HG03159 (cell line): ENCODE measurements at regions not wholly inside any gene's neighbourhood (a gene's known extent, or its start where the extent isn't known, plus 50 kb on each side); places are given as distances from the start of the nearest gene placed in this dataset.
"Not testable (repeated sequence)": the region's sequence is repeated elsewhere in the genome, so short reads cannot be mapped to it uniquely, and the experiment has no call there.

Source experiments
- ATAC-seq: cut with Tn5 transposase; IDR thresholded peaks from one replicate; pipeline ENCODE4 v1.9.1; 2021; ENCODE audit warnings: mild to moderate bottlenecking, moderate library complexity; ENCODE audit not compliant: unreplicated experiment

GRCh38 chr13:67990868-67991267, 760.7 kb upstream of the PCDH9 start:
- no peak for ATAC-seq

- no peak for ATAC-seq
Observed at GRCh38 chr13:67986234-67986633, 756.1 kb upstream of the PCDH9 start.

- no peak for ATAC-seq
Observed at GRCh38 chr13:67977066-67977465, 746.9 kb upstream of the PCDH9 start.

GRCh38 chr13:67971291-67971690, 741.2 kb upstream of the PCDH9 start:
- no peak for ATAC-seq

GRCh38 chr13:67967031-67967430, 736.9 kb upstream of the PCDH9 start:
- ATAC-seq = no peak

- ATAC-seq = no peak
Observed at GRCh38 chr13:67966065-67966464, 735.9 kb upstream of the PCDH9 start.

- no peak for ATAC-seq
Observed at GRCh38 chr13:67964986-67965385, 734.9 kb upstream of the PCDH9 start.

GRCh38 chr13:67964091-67964490, 734.0 kb upstream of the PCDH9 start:
- no peak for ATAC-seq

GRCh38 chr13:67961331-67961730, 731.2 kb upstream of the PCDH9 start:
- no peak for ATAC-seq

GRCh38 chr13:67951431-67951830, 721.3 kb upstream of the PCDH9 start:
- no peak for ATAC-seq

GRCh38 chr13:67950603-67951002, 720.5 kb upstream of the PCDH9 start:
- ATAC-seq = no peak

- ATAC-seq = no peak
Observed at GRCh38 chr13:67946131-67946530, 716.0 kb upstream of the PCDH9 start.

- no peak for ATAC-seq
Observed at GRCh38 chr13:67943116-67943515, 713.0 kb upstream of the PCDH9 start.

GRCh38 chr13:67935626-67936025, 705.5 kb upstream of the PCDH9 start:
- ATAC-seq = no peak

GRCh38 chr13:67934617-67935330, 704.6 kb upstream of the PCDH9 start:
- ATAC-seq = no peak

- ATAC-seq = no peak
Observed at GRCh38 chr13:67932991-67933390, 702.9 kb upstream of the PCDH9 start.

- ATAC-seq = no peak
Observed at GRCh38 chr13:67917291-67917987, 687.3 kb upstream of the PCDH9 start.

- no peak for ATAC-seq
Observed at GRCh38 chr13:67916650-67917049, 686.5 kb upstream of the PCDH9 start.

GRCh38 chr13:67914535-67914934, 684.4 kb upstream of the PCDH9 start:
- no peak for ATAC-seq

GRCh38 chr13:67902960-67903359, 672.8 kb upstream of the PCDH9 start:
- not testable (repeated sequence) for ATAC-seq

GRCh38 chr13:67880916-67881315, 650.8 kb upstream of the PCDH9 start:
- no peak for ATAC-seq

GRCh38 chr13:67878376-67878775, 648.2 kb upstream of the PCDH9 start:
- no peak for ATAC-seq

GRCh38 chr13:67877031-67877430, 646.9 kb upstream of the PCDH9 start:
- no peak for ATAC-seq
